Mesenchymal stem cell (in vitro differentiated cells and primary cell): ENCODE measurements at regions not wholly inside any gene's neighbourhood (a gene's known extent, or its start where the extent isn't known, plus 50 kb on each side); places are given as distances from the start of the nearest gene placed in this dataset.

ENCODE experiments used
- DNase-seq: peaks from one replicate; pipeline ENCODE4 v3.0.0-alpha.2; 2013
- H2AFZ ChIP-seq: one replicate; pipeline ENCODE4 v1.6.1; 2013; ENCODE audit warnings: low read depth, mild to moderate bottlenecking, control low read depth, inconsistent platforms, low read length, moderate library complexity
- H2AK5ac ChIP-seq: 2 replicates; pipeline ENCODE4 v1.6.1; 2013; ENCODE audit warnings: low read length, moderate library complexity, mild to moderate bottlenecking, inconsistent platforms; ENCODE audit not compliant: severe bottlenecking
- H2BK120ac ChIP-seq: one replicate; pipeline ENCODE4 v1.6.1; 2013; ENCODE audit warnings: low read depth, mild to moderate bottlenecking, inconsistent platforms, low read length, moderate library complexity
- H2BK12ac ChIP-seq, 2 experiments: one replicate each; pipeline ENCODE4 v1.6.1; 2013; ENCODE audit warnings: inconsistent platforms in 2 of 2, low read length in 2 of 2, mild to moderate bottlenecking in 2 of 2, moderate library complexity in 2 of 2, control low read depth in 1 of 2
- H2BK15ac ChIP-seq: one replicate; pipeline ENCODE4 v1.6.1; 2013; ENCODE audit warnings: mild to moderate bottlenecking, low read depth, inconsistent platforms; ENCODE audit not compliant: poor library complexity, severe bottlenecking
- H2BK5ac ChIP-seq: 2 replicates; pipeline ENCODE4 v1.6.1; 2013; ENCODE audit warnings: low read depth, mild to moderate bottlenecking, low read length, control low read depth, inconsistent platforms; ENCODE audit not compliant: poor library complexity, severe bottlenecking
- H3K14ac ChIP-seq, 2 experiments: one replicate each; pipeline ENCODE4 v1.6.1; 2013; ENCODE audit warnings: inconsistent platforms in 2 of 2, low read length in 2 of 2, control low read depth in 1 of 2, mild to moderate bottlenecking in 1 of 2, moderate library complexity in 1 of 2
- H3K18ac ChIP-seq, 2 experiments: one replicate each; pipeline ENCODE4 v1.6.1; 2013; ENCODE audit warnings: inconsistent platforms in 2 of 2, low read length in 2 of 2, control low read depth in 1 of 2, low read depth in 1 of 2, mild to moderate bottlenecking in 1 of 2
- H3K23ac ChIP-seq, 2 experiments: one replicate each; pipeline ENCODE4 v1.6.1; 2013; ENCODE audit warnings: inconsistent platforms in 2 of 2, low read length in 2 of 2, mild to moderate bottlenecking in 2 of 2, moderate library complexity in 2 of 2, control low read depth in 1 of 2
- H3K27ac ChIP-seq: 2 replicates; pipeline ENCODE4 v1.5.1; 2013; ENCODE audit warnings: mild to moderate bottlenecking, moderate library complexity, low read length, control low read depth, inconsistent platforms; ENCODE audit not compliant: poor library complexity, severe bottlenecking
- H3K27me3 ChIP-seq, 2 experiments: 2 replicates each; pipeline versions ENCODE4 v1.6.1 to v1.7.0; 2013; ENCODE audit warnings: low read length in 2 of 2, mild to moderate bottlenecking in 2 of 2, moderate library complexity in 2 of 2, control low read depth in 1 of 2, inconsistent platforms in 1 of 2; ENCODE audit not compliant: control insufficient read depth in 1 of 2, insufficient read depth in 1 of 2
- H3K36me3 ChIP-seq, 2 experiments: 2 replicates each; pipeline versions ENCODE4 v1.6.1 to v1.7.0; 2013; ENCODE audit warnings: low read length in 2 of 2, control low read depth in 1 of 2, inconsistent platforms in 1 of 2, low read depth in 1 of 2, mild to moderate bottlenecking in 1 of 2; ENCODE audit not compliant: insufficient read depth in 2 of 2, control insufficient read depth in 1 of 2
- H3K4ac ChIP-seq, 2 experiments: one replicate each; pipeline ENCODE4 v1.6.1; 2013; ENCODE audit warnings: inconsistent platforms in 2 of 2, low read length in 2 of 2, mild to moderate bottlenecking in 2 of 2, moderate library complexity in 2 of 2, control low read depth in 1 of 2, low read depth in 1 of 2
- H3K4me1 ChIP-seq: 2 replicates; pipeline ENCODE4 v1.6.1; 2013; ENCODE audit warnings: low read depth, low read length, control low read depth; ENCODE audit not compliant: control insufficient read depth, insufficient read depth
- H3K4me2 ChIP-seq: 2 replicates; pipeline ENCODE4 v1.6.1; 2013; ENCODE audit warnings: low read length, mild to moderate bottlenecking, inconsistent platforms; ENCODE audit not compliant: poor library complexity, severe bottlenecking
- H3K4me3 ChIP-seq, 2 experiments: 2 replicates each; pipeline versions ENCODE4 v1.5.1 to v1.7.0; 2013; ENCODE audit warnings: low read length in 2 of 2, mild to moderate bottlenecking in 2 of 2, control low read depth in 1 of 2, low read depth in 1 of 2; ENCODE audit not compliant: insufficient read depth in 1 of 2
- H3K79me1 ChIP-seq: replicated peaks from 2 replicates; pipeline ENCODE4 v1.6.1; 2013; ENCODE audit warnings: mild to moderate bottlenecking, control low read depth, low read length, inconsistent platforms; ENCODE audit not compliant: poor library complexity, severe bottlenecking
- H3K9ac ChIP-seq: 2 replicates; pipeline ENCODE4 v1.7.0; 2013; ENCODE audit warnings: mild to moderate bottlenecking, low read length, moderate library complexity
- H3K9me3 ChIP-seq: 2 replicates; pipeline ENCODE4 v1.7.0; 2013; ENCODE audit warnings: mild to moderate bottlenecking, low read length; ENCODE audit not compliant: control insufficient read depth
- H4K8ac ChIP-seq: one replicate; pipeline ENCODE4 v1.6.1; 2013; ENCODE audit warnings: inconsistent platforms, mild to moderate bottlenecking, low read length, moderate library complexity
- H4K91ac ChIP-seq: one replicate; pipeline ENCODE4 v1.6.1; 2013; ENCODE audit warnings: mild to moderate bottlenecking, low read length, inconsistent platforms
- WGBS: methylation state at CpG from one replicate; pipeline ENCODE4 v1.1.7; 2013; ENCODE audit warnings: mixed read lengths; 5-methylcytosine and 5-hydroxymethylcytosine counted together

- Histone ChIP-seq H4K91ac (no peak overlapping the region), H3K9ac (no peak overlapping the region), H3K79me1 (no peaks in the 10 kb centered on the region), H3K4me1 (no peaks in the 10 kb centered on the region), H3K14ac (no peak overlapping the region), H3K4me3 (no peak overlapping the region), H3K9me3 (peaks cover 5% of the 10 kb centered on the region), H3K4me2 (no peak overlapping the region), H2AK5ac (no peak overlapping the region), H3K27me3 (no peaks in the 10 kb centered on the region), H2BK12ac (no peak overlapping the region), H3K36me3 (no peaks in the 10 kb centered on the region), H4K8ac (no peak overlapping the region), H3K27ac (no peak overlapping the region), H2AFZ (no peak overlapping the region), H2BK15ac (no peak overlapping the region), H2BK120ac (no peak overlapping the region), H3K18ac (no peak overlapping the region), H3K23ac (no peak overlapping the region), H2BK5ac (no peak overlapping the region), H3K4ac (no peak overlapping the region)
- no CpG with 5 or more reads among the region's 1 CpG for WGBS
- DNase-seq, result no peak
Observed at GRCh38 chr13:63983366-63983765, 2567.7 kb upstream of the PCDH20 start.

DNA sequence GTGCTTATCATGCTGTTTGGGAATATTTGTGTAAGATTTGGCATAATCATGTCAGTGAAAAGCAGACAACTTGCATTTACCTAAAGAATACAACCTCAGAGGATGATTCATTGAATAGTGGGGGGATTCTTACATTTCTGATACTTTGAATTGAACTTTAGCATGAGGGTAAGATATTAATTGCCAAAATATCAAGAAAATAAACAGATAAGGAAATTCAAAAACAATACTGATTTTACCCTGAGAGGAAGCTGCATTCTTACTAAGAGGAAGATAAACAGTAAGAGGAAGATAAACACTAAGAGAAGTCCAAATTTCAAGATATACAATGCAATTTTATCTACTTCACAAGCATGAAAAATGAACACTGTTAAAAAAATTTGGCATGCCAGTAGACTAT is 2564.3 kb upstream of the PCDH20 start:
- H2BK15ac ChIP-seq, result no peak overlapping the region
- no peak overlapping the region for H3K4me2 ChIP-seq
- no peak overlapping the region for H2BK120ac ChIP-seq
- no peaks in the 10 kb centered on the region for H3K36me3 ChIP-seq
- no peak overlapping the region for H2AFZ ChIP-seq
- no peak overlapping the region for H3K14ac ChIP-seq
- H4K91ac ChIP-seq, result no peak overlapping the region
- no peak overlapping the region for H3K4me3 ChIP-seq
- H3K79me1 ChIP-seq, result no peaks in the 10 kb centered on the region
- DNase-seq, result no peak
- no peak overlapping the region for H3K27ac ChIP-seq
- H2BK12ac ChIP-seq, result no peak overlapping the region
- no peak overlapping the region for H3K4ac ChIP-seq
- H3K27me3 ChIP-seq, result no peaks in the 10 kb centered on the region
- peaks cover 2% of the 10 kb centered on the region for H3K4me1 ChIP-seq
- no peak overlapping the region for H2BK5ac ChIP-seq
- no peak overlapping the region for H4K8ac ChIP-seq
- H2AK5ac ChIP-seq, result no peak overlapping the region
- H3K23ac ChIP-seq, result no peak overlapping the region
- H3K9ac ChIP-seq, result no peak overlapping the region
- H3K9me3 ChIP-seq, result peaks cover 2% of the 10 kb centered on the region
- no peak overlapping the region for H3K18ac ChIP-seq

GRCh38 chr13:63972328-63972727 is 2556.7 kb upstream of the PCDH20 start:
- H2BK5ac ChIP-seq, result no peak overlapping the region
- no peak for DNase-seq
- no peak overlapping the region for H3K23ac ChIP-seq
- no peaks in the 10 kb centered on the region for H3K36me3 ChIP-seq
- no peak overlapping the region for H4K91ac ChIP-seq
- no peaks in the 10 kb centered on the region for H3K79me1 ChIP-seq
- H3K4ac ChIP-seq, result no peak overlapping the region
- no peak overlapping the region for H3K4me3 ChIP-seq
- H3K27me3 ChIP-seq, result no peaks in the 10 kb centered on the region
- no peak overlapping the region for H3K4me2 ChIP-seq
- H3K4me1 ChIP-seq, result peaks cover 2% of the 10 kb centered on the region
- H2AFZ ChIP-seq, result no peak overlapping the region
- no peak overlapping the region for H3K27ac ChIP-seq
- no peak overlapping the region for H2BK15ac ChIP-seq
- H3K9me3 ChIP-seq, result no peaks in the 10 kb centered on the region
- no peak overlapping the region for H3K18ac ChIP-seq
- H3K14ac ChIP-seq, result no peak overlapping the region
- no peak overlapping the region for H2BK120ac ChIP-seq
- no peak overlapping the region for H4K8ac ChIP-seq
- H2BK12ac ChIP-seq, result no peak overlapping the region
- WGBS, result no CpG with 5 or more reads among the region's 2 CpGs
- no peak overlapping the region for H2AK5ac ChIP-seq
- H3K9ac ChIP-seq, result no peak overlapping the region

- H2BK12ac ChIP-seq, result no peak overlapping the region
- no peak overlapping the region for H2AK5ac ChIP-seq
- H3K18ac ChIP-seq, result no peak overlapping the region
- H3K27ac ChIP-seq, result no peak overlapping the region
- no peak overlapping the region for H2BK15ac ChIP-seq
- H4K91ac ChIP-seq, result no peak overlapping the region
- no peak overlapping the region for H3K9ac ChIP-seq
- no peak overlapping the region for H3K4me3 ChIP-seq
- H2BK120ac ChIP-seq, result no peak overlapping the region
- no peak overlapping the region for H2AFZ ChIP-seq
- no peak overlapping the region for H3K4me2 ChIP-seq
- H2BK5ac ChIP-seq, result no peak overlapping the region
- peaks cover 14% of the 10 kb centered on the region for H3K9me3 ChIP-seq
- no peaks in the 10 kb centered on the region for H3K79me1 ChIP-seq
- no peaks in the 10 kb centered on the region for H3K36me3 ChIP-seq
- no peak overlapping the region for H3K4ac ChIP-seq
- H3K4me1 ChIP-seq, result no peaks in the 10 kb centered on the region
- no peak overlapping the region for H4K8ac ChIP-seq
- no peaks in the 10 kb centered on the region for H3K27me3 ChIP-seq
- H3K23ac ChIP-seq, result no peak overlapping the region
- 96% methylated on average over 1 of the region's 1 CpG for WGBS
- no peak overlapping the region for H3K14ac ChIP-seq
- DNase-seq, result no peak
Observed at GRCh38 chr13:63954683-63955082, 2539.0 kb upstream of the PCDH20 start.
